ENCODE measurements at regions not wholly inside any gene's neighbourhood (a gene's known extent, or its start where the extent isn't known, plus 50 kb on each side); places are given as distances from the start of the nearest gene placed in this dataset.
"Not testable (repeated sequence)": the region's sequence is repeated elsewhere in the genome, so short reads cannot be mapped to it uniquely, and the experiment has no call there.

GRCh38 chr6:97977084-97977483 is 694.1 kb upstream of the MMS22L start:
- Histone ChIP-seq H3K4me3 (no peak overlapping the region), H3K4me1 (no peaks in the 10 kb centered on the region), H3K9me3 (no peaks in the 10 kb centered on the region), H3K36me3 (no peaks in the 10 kb centered on the region), H3K27me3 (ENCODE audit: low read depth) (no peaks in the 10 kb centered on the region), H3K27ac (no peak overlapping the region)
- ATAC-seq (no peak), DNase-seq (no peak)
- intact Hi-C loops (cut with DNase I) = no loop called here
- TF ChIP-seq, protein P1, sequence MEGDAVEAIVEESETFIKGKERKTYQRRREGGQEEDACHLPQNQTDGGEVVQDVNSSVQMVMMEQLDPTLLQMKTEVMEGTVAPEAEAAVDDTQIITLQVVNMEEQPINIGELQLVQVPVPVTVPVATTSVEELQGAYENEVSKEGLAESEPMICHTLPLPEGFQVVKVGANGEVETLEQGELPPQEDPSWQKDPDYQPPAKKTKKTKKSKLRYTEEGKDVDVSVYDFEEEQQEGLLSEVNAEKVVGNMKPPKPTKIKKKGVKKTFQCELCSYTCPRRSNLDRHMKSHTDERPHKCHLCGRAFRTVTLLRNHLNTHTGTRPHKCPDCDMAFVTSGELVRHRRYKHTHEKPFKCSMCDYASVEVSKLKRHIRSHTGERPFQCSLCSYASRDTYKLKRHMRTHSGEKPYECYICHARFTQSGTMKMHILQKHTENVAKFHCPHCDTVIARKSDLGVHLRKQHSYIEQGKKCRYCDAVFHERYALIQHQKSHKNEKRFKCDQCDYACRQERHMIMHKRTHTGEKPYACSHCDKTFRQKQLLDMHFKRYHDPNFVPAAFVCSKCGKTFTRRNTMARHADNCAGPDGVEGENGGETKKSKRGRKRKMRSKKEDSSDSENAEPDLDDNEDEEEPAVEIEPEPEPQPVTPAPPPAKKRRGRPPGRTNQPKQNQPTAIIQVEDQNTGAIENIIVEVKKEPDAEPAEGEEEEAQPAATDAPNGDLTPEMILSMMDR (IDR thresholded peaks at IDR 0.05) = no peak

- ATAC-seq = peak in 1 of 2 donors; percentile 13
- Histone ChIP-seq H3K36me3 (no peaks in the 10 kb centered on the region), H3K4me1 (no peaks in the 10 kb centered on the region), H3K4me3 (no peak overlapping the region), H3K27me3 (ENCODE audit: low read depth) (no peaks in the 10 kb centered on the region), H3K9me3 (no peaks in the 10 kb centered on the region), H3K27ac (no peak overlapping the region)
- TF ChIP-seq, protein P1 (IDR thresholded peaks at IDR 0.05) = no peak
- no peak for DNase-seq
- intact Hi-C loops (cut with DNase I) = no loop called here
These were observed 695.8 kb upstream of the MMS22L start for GRCh38 chr6:97978855-97979271.

DNA sequence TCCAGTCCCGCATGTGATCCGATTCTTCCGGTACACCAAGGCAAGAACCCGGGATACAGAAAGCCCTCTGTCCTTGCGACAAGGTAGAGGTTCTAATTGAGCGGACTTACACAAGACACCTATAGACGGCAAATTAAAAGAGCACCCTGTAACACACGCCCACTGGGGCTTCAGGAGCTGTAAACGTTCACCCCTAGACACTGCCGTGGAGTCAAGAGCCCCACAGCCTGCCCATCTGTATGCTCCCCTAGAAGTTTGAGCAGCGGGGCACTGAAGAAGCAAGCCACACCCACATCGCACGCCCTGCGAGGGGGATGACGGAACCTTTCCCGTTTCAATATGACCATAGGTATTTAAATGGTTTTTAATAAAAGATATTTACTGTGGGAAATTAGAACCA is 696.3 kb upstream of the MMS22L start:
- intact Hi-C loops (cut with DNase I); H3K4me3 ChIP-seq; H3K27me3 ChIP-seq (ENCODE audit: low read depth); H3K4me1 ChIP-seq; H3K9me3 ChIP-seq; H3K27ac ChIP-seq; DNase-seq; ATAC-seq; H3K36me3 ChIP-seq: not testable (repeated sequence)

- Histone ChIP-seq H3K9me3 (no peaks in the 10 kb centered on the region), H3K27ac (no peak overlapping the region), H3K4me3 (no peak overlapping the region), H3K27me3 (ENCODE audit: low read depth) (no peaks in the 10 kb centered on the region), H3K4me1 (no peaks in the 10 kb centered on the region), H3K36me3 (no peaks in the 10 kb centered on the region)
- intact Hi-C loops (cut with DNase I) = no loop called here
- no peak for ATAC-seq
- TF ChIP-seq, protein P1 (IDR thresholded peaks at IDR 0.05) = no peak
- no peak for DNase-seq
These were observed 706.4 kb upstream of the MMS22L start for GRCh38 chr6:97989451-97989850.

GRCh38 chr6:97995158-97995557 is 712.1 kb upstream of the MMS22L start:
- no peaks in the 10 kb centered on the region for H3K4me1 ChIP-seq
- ATAC-seq (no peak), DNase-seq (no peak)
- H3K9me3 ChIP-seq = no peaks in the 10 kb centered on the region
- H3K27ac ChIP-seq = no peak overlapping the region
- no peaks in the 10 kb centered on the region for H3K36me3 ChIP-seq
- TF ChIP-seq, protein P1 (IDR thresholded peaks at IDR 0.05) = no peak
- intact Hi-C loops (cut with DNase I) = no loop called here
- H3K27me3 ChIP-seq (ENCODE audit: low read depth) = no peaks in the 10 kb centered on the region
- no peak overlapping the region for H3K4me3 ChIP-seq

GRCh38 chr6:98002678-98003077 is 719.7 kb upstream of the MMS22L start:
- DNase-seq (no peak), ATAC-seq (no peak)
- H3K27ac ChIP-seq = no peak overlapping the region
- no peak overlapping the region for H3K4me3 ChIP-seq
- no peaks in the 10 kb centered on the region for H3K36me3 ChIP-seq
- H3K9me3 ChIP-seq = no peaks in the 10 kb centered on the region
- H3K27me3 ChIP-seq (ENCODE audit: low read depth) = no peaks in the 10 kb centered on the region
- TF ChIP-seq, protein P1 (IDR thresholded peaks at IDR 0.05) = no peak
- H3K4me1 ChIP-seq = no peaks in the 10 kb centered on the region
- intact Hi-C loops (cut with DNase I) = no loop called here
